ENCODE measurements at regions not wholly inside any gene's neighbourhood (a gene's known extent, or its start where the extent isn't known, plus 50 kb on each side); places are given as distances from the start of the nearest gene placed in this dataset.
A peak's percentile ranks its signal among the peaks of the same experiment; 100 is the strongest.

- DNase-seq = no peak
Measured at GRCh38 chrX:134173541-134174272, 63.3 kb upstream of the CCDC160 start.

DNA sequence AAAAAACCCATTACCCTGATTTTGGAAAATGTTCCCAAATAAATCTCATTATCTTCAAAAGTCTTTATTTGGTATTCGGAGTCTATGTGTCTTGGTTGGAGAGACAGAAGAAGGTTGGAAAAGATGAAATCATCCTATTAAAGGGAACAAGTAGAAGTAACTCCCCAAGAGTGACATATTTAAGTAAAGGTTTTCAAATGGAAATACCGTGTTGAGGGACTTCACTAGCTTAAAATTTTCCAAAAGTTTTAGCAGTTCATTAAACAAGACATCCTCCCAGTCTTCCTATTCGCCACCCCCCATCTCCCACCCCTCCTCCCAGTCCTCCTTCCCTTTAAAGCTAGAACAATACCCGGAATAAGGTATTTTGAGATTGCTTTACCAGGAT, 62.7 kb upstream of the CCDC160 start:
- DNase-seq = no peak

DNA sequence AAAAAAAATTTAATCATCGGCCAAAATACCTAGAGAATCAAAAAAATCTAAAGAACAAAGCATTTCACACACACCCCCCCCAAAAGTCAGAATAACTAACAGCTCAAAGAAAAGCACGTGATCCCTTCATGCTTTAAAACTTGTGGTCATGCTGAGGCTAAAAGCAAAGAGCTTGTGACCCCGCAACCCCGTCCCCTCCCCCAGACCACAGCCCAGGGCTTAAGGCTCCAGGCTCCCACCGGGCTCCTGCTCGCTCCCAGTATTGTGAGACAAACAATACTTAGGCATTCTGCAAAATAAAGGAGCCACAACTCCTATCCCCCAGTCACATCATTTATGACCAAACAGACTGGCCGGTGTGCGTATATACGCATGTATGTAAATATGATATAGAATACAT, 62.1 kb upstream of the CCDC160 start:
- no peak for DNase-seq

- no peak for DNase-seq
Measured at GRCh38 chrX:134177527-134177926, 59.5 kb upstream of the CCDC160 start.

DNA sequence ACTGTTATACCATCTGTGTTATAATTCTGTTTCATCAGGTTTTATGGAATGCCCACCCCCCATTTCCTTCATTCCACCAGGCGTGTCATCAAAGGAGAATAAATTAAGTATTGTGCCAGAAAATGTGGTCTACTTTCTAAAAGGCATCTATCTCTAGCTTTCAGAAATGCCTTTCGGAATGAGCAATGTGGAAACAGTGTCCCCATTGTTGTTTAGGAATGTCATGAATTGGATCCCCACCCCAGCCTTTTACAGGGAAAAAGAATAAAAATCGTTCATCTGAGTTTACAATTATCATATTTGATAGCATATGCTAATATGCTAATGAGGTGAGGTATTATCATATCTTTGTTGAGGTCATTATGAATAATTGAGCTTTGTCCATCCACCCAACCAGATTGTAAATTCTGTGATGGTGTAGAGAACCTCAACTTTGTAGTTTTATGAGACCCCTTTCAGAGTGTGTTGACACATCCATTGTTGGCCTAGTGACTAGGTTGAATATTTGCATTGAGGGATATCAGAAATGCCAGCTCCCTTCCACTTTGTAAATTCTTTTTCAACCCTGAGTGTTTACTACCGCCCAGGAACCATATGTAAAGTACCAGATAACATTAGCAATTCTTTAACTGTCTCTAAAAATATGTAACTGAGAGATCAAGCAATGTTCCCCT, 56.2 kb upstream of the CCDC160 start:
- DNase-seq = no peak

- no peak for DNase-seq
Measured at GRCh38 chrX:134181275-134181660, 55.7 kb upstream of the CCDC160 start.

GRCh38 chrX:134183665-134184064, 53.3 kb upstream of the CCDC160 start:
- DNase-seq = peak in 2 of 3 donors; percentile 14 to 21

DNA sequence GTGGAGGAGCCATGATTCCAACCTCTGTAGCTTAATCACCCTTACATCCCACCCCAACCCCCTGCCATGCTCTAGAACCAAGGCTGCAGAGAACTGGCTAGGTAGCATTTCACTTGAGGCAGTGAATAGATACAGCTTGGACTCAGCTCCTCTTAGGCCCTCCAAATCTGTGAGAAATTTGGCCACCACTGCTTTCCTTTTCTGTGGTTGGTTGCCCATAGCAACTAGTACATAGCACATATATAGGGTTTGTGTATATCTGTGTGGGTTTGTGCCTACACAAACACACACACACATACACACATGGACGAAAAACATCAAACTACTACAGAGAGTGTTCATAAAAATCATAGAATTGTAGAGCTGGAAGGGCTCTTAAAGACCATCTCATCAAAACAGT, 52.0 kb upstream of the CCDC160 start:
- DNase-seq = no peak

GRCh38 chrX:134186362-134187121, 50.4 kb upstream of the CCDC160 start:
- no peak for DNase-seq
